ENCODE measurements at regions not wholly inside any gene's neighbourhood (a gene's known extent, or its start where the extent isn't known, plus 50 kb on each side); places are given as distances from the start of the nearest gene placed in this dataset.

- H3K27ac ChIP-seq = no peak overlapping the region
- TF ChIP-seq ZFX (IDR thresholded peaks at IDR 0.05) = no peak
- TF ChIP-seq CTCF (conservative IDR thresholded peaks at IDR 0.05) = no peak; the same call in 1 of the 2 replicates
These were observed 174.6 kb upstream of the TBX3 start for GRCh38 chr12:114858388-114859146.

GRCh38 chr12:114855678-114856077, 171.7 kb upstream of the TBX3 start:
- TF ChIP-seq ZFX (IDR thresholded peaks at IDR 0.05) (no peak), CTCF (conservative IDR thresholded peaks at IDR 0.05) (no peak)
- no peak overlapping the region for H3K27ac ChIP-seq

GRCh38 chr12:114852976-114853529, 169.1 kb upstream of the TBX3 start:
- no peak overlapping the region for H3K27ac ChIP-seq
- no peak for TF ChIP-seq CTCF (conservative IDR thresholded peaks at IDR 0.05)
- no peak for TF ChIP-seq ZFX (IDR thresholded peaks at IDR 0.05)

GRCh38 chr12:114851981-114852380, 168.0 kb upstream of the TBX3 start:
- no peak for TF ChIP-seq CTCF (conservative IDR thresholded peaks at IDR 0.05)
- no peak for TF ChIP-seq ZFX (IDR thresholded peaks at IDR 0.05)
- H3K27ac ChIP-seq = no peak overlapping the region

- no peak overlapping the region for H3K27ac ChIP-seq
- TF ChIP-seq ZFX (IDR thresholded peaks at IDR 0.05) = no peak
These were observed 166.8 kb upstream of the TBX3 start for GRCh38 chr12:114850661-114851275.

- H3K27ac ChIP-seq = no peak overlapping the region
- TF ChIP-seq ZFX (IDR thresholded peaks at IDR 0.05) (no peak), CTCF (conservative IDR thresholded peaks at IDR 0.05) (no peak)
These were observed 164.7 kb upstream of the TBX3 start for GRCh38 chr12:114848666-114849065.

GRCh38 chr12:114847441-114848035, 163.6 kb upstream of the TBX3 start:
- TF ChIP-seq CTCF (conservative IDR thresholded peaks at IDR 0.05) = no peak
- TF ChIP-seq ZFX (IDR thresholded peaks at IDR 0.05) = no peak
- no peak overlapping the region for H3K27ac ChIP-seq

All from C4-2B (cell line).